Mammary epithelial cell (primary cell): ENCODE measurements at regions not wholly inside any gene's neighbourhood (a gene's known extent, or its start where the extent isn't known, plus 50 kb on each side); places are given as distances from the start of the nearest gene placed in this dataset.

Source experiments
- EZH2 ChIP-seq: IDR thresholded peaks from 2 replicates; pipeline ENCODE4 v1.6.1; 2012; ENCODE audit warnings: low read length, inconsistent platforms, borderline replicate concordance
- TF ChIP-seq, protein P1 (sequence below), 2 donors: IDR thresholded peaks in 1 of 2; conservative IDR thresholded peaks in 1 of 2; 2 replicates each; pipeline ENCODE4 v1.5.1; 2011 to 2012; ENCODE audit warnings: inconsistent platforms in 2 of 2, low read length in 2 of 2, mild to moderate bottlenecking in 2 of 2, control low read depth in 1 of 2, low read depth in 1 of 2; ENCODE audit not compliant: insufficient read depth in 1 of 2; ENCODE audit errors: extremely low read depth in 1 of 2

DNA sequence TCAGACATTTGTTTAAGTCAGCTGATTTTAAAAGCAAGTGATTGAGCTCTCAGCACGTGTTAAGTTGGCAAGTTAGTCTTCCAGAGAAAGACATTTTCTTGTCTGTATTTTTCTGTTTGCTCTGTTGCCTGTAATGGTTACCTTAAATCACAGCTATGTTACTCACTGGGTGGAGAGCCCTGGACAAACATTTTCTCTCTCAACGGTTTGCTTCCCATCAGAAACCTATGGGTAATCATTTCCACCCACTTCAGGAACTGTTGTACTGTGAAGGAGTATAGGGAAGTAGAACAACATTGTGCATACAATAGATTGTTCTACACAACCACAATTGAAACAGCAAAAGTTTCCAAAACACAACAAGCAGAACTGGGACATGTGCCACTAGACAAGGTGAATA lies 113.9 kb upstream of the DPT start:
- TF ChIP-seq, protein P1, sequence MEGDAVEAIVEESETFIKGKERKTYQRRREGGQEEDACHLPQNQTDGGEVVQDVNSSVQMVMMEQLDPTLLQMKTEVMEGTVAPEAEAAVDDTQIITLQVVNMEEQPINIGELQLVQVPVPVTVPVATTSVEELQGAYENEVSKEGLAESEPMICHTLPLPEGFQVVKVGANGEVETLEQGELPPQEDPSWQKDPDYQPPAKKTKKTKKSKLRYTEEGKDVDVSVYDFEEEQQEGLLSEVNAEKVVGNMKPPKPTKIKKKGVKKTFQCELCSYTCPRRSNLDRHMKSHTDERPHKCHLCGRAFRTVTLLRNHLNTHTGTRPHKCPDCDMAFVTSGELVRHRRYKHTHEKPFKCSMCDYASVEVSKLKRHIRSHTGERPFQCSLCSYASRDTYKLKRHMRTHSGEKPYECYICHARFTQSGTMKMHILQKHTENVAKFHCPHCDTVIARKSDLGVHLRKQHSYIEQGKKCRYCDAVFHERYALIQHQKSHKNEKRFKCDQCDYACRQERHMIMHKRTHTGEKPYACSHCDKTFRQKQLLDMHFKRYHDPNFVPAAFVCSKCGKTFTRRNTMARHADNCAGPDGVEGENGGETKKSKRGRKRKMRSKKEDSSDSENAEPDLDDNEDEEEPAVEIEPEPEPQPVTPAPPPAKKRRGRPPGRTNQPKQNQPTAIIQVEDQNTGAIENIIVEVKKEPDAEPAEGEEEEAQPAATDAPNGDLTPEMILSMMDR (conservative IDR thresholded peaks at IDR 0.05 in 1 of 2, IDR thresholded peaks at IDR 0.05 in 1 of 2; ENCODE audit: extremely low read depth in 1 of 2, insufficient read depth in 1 of 2, low read depth in 1 of 2, low read length in 2 of 2) = no peak
- TF ChIP-seq EZH2 = no peak
